ENCODE measurements at regions not wholly inside any gene's neighbourhood (a gene's known extent, or its start where the extent isn't known, plus 50 kb on each side); places are given as distances from the start of the nearest gene placed in this dataset.
A peak's percentile ranks its signal among the peaks of the same experiment; 100 is the strongest.

GRCh38 chr1:30405631-30406212 is 317.7 kb downstream of the MATN1 start:
- no peak for DNase-seq (ENCODE audit: low read depth)

DNA sequence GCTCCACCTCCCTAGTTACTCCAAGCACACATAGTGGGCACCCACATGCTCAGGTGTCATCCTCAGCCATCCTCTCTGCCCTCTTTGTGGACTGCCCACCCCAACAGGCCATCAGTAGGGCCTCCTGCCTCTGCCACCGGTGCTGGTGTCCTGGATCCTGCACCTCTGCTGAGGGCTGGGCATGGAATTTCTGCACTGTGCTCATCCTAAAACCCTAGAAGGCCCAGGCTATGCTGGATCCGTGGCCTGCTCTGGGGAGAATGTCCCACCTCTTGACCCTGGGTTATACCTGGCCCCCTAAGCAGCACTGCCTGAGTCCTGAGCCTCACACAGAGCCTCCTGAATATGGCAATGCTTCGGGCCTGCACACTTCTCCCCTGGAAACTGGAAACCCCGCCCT is 318.3 kb downstream of the MATN1 start:
- DNase-seq (ENCODE audit: low read depth) = no peak

GRCh38 chr1:30404341-30404740 is 319.0 kb downstream of the MATN1 start:
- DNase-seq (ENCODE audit: low read depth) = no peak

- DNase-seq (ENCODE audit: low read depth) = no peak
Measured at GRCh38 chr1:30403726-30404125, 319.7 kb downstream of the MATN1 start.

GRCh38 chr1:30403061-30403645 is 320.2 kb downstream of the MATN1 start:
- no peak for DNase-seq (ENCODE audit: low read depth)

DNA sequence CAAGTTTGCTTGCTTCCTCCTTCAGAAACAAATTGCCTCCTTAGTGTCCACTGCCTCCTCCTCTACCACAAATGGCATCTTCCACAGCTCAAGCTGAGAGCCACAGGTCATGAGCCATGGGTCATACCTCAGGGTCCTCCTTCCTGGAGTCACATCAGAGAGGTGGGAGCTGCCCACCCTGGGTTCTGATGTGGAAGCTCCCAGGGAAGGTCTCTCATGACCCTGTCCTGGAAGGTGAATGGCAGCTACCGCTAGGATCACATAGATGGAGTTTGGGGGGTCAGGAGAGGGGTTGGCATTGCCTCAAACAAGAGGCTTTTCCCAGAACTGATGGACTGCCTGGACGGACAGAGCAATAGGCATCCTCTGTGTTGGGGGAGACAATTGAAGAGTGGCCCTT is 321.4 kb downstream of the MATN1 start:
- DNase-seq (ENCODE audit: low read depth) = no peak

- no peak for DNase-seq (ENCODE audit: low read depth)
Measured at GRCh38 chr1:30400507-30400906, 322.9 kb downstream of the MATN1 start.

DNA sequence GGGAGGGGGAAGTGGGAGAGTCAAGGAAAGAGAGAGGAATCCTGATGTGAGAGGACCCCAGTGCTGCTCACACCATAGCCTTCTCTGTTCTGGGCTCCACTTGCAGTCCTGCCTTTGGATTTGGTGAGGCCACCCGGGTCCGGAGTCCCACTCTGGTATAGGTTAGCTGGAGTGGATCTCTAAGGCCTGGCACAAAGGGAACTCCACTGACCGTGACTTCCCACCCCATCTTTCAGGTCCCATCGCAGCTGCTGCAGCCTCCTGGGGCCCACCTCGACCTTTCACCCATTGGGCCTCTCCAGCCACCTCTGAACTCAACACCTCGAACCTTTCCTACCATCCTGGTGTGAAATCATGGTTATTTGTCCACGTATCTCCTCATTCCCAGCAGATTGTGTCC is 324.4 kb downstream of the MATN1 start:
- DNase-seq (ENCODE audit: low read depth) = no peak

DNA sequence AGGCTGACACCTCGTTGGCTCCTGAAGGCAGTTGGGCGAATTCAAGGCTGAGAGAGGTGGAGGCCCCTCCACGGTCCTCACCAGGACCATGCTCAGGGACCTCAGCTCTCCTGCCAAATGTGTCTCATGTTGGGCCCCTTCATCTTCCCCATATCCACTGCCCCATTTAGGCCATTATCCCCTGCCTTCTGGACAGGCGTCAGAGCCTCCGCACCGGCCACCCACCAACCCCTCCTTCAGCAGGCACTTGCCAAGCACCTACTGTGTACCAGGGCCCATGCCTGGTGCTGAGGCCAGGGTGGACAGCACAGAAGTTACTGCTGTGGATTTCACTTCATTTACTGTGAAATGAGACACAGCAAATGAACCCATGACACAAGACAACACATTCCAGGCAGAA is 325.8 kb downstream of the MATN1 start:
- no peak for DNase-seq (ENCODE audit: low read depth)

- no peak for DNase-seq (ENCODE audit: low read depth)
Measured at GRCh38 chr1:30395631-30396030, 327.8 kb downstream of the MATN1 start.

- no peak for DNase-seq (ENCODE audit: low read depth)
Measured at GRCh38 chr1:30388386-30388785, 335.0 kb downstream of the MATN1 start.

- no peak for DNase-seq (ENCODE audit: low read depth)
Measured at GRCh38 chr1:30386156-30386926, 337.0 kb downstream of the MATN1 start.

DNA sequence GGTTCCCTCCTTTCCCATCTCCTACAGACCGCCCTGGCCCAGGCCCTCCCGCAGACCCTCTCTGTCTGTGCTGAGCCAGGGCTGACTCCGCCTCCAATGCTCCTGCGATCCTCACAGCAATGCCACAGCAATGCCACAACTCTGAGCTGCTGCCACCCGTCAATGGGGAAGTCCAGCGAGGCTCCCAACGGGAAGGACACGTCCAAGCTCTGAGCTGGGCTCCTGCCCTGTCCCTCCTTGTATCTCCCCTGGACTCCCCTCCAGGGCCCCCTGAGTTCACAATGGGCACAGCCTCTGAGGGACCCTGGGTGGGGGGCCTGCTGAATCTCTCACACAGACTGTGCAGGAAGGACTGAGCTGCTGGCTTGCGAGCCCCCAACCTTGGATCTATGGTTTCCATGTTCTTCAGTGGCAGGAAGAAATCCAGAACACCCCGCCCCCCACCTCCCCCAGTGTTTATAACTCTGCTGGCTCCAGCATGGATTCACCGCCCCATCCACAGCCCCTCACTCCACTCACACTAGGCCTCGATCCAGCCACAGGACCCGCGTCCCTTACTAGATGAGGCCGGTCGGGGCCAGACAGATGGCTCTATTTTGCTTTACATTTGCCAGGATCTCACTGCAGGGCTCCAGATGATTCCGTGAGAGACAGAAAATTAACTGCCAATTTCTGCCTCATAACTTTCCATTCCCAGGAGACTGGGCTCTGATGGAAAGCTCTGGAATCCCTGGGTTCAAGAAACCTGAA is 338.0 kb downstream of the MATN1 start:
- DNase-seq (ENCODE audit: low read depth) = no peak

DNA sequence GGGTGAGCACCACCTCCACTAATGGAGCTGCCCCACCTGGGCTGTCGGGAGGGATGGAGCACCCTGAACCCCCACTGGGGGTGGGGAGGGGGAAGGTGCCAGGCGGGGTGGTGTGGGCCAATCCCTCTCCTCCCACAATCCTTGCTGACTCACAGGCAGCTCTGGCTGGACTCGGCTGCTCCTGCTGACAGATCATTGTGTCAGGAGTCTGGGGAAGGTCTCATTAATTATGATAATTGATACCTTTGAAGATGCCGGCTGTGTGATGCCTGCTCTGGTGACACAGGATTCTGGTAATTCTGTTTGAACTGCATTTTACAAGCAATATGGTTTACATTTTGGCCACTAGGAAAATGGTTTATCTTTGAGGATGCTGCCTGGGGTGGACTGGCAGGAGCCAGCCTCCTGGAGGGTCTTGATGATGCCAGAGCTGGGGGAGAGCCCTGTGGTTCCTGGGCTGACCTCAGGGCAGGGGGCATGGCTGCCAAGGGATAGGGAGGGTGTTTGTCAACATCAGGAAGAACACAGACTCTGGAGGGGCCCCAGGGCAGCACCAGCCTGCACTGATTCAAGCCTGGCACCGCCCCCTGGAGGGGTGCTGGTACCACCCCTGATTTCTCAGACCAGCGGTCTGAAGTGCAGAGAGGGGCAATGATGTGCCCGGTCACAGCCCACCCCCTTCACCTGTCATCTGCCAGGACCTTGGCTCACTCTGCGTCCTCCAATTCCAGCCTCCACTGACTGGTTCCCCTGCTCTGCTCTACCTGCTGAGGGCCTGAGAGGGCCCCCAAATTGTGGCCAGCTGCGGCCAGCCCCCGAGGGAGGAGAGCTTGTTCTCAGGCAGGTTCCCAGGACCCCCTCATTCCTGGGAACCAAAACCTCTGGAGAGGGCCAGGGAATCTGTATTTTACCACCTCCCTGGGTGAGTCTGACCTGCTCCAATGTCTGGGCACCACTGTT is 338.8 kb downstream of the MATN1 start:
- DNase-seq (ENCODE audit: low read depth) = no peak

DNA sequence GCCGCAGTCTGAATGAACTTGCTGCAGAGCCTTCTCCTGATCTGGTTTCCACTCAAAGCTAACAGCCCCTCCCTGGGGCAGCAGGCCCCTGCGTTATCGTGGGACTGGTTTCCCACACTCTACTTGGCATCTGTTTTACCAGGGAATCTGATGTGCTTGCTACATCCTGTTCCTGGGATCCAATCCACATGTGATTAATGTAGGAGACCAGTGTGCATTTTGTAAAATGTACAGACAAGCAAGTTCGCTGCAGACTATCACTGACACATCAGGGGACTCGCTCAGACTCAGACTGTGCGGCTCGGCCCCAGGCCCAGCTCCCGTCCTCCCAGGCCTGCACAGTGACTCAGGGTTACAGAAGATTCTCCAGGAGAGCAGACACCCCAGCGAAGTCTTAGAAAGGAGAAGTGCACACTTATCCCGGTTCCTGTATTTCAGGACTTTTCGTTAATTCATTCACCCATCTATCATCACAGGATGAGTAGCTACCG is 340.1 kb downstream of the MATN1 start:
- DNase-seq (ENCODE audit: low read depth) = no peak

GRCh38 chr1:30382496-30382895 is 340.9 kb downstream of the MATN1 start:
- DNase-seq (ENCODE audit: low read depth) = no peak

DNA sequence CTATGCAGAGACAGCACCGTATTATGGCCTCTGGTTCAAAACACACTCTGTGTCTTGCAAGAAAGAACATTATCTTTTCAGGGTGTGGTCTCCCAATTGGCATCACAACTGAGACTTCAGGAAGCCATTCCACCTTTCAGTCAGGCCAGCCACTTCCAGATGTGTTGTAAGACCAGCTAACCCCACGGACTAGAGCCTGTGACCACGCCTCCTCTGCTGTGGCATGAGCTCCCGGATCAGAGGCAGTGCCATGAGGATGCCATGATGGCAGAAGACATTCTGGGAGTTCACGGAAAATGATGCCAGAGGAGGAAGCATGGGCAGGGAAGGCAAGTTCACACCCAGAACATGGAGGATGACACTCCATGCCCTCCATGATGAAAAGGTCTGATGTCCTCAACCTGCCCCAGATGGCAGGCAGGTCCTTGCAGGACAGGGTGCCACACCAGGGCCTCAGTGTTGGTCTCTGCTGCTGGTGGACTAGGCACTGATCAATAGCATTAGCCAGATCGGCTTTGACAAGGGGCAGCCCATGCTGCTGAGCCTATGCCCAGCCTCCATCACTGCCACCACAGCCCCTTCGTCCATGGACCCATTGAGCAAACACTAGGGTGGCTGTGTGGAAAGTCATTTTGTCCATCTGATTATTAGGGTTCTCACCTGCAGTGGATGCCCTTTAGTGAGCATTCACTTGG is 341.6 kb downstream of the MATN1 start:
- no peak for DNase-seq (ENCODE audit: low read depth)

GRCh38 chr1:30381266-30381665 is 342.1 kb downstream of the MATN1 start:
- no peak for DNase-seq (ENCODE audit: low read depth)

DNA sequence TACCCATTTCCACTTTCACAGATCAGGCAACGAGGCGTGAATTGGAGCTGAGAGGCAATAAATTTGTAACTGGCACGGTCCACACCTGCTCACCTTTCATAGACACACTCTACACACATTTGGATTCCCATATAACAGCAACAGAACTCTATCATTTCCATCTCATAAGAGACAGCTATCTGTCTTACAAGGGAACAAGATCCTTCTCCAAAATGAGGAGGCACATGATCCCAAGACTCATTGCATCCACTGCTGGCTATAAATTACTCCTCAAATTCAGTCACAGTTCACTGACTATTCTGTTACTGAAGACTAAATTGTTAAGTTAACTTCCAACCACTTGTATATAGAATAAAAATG is 342.8 kb downstream of the MATN1 start:
- DNase-seq (ENCODE audit: low read depth) = no peak

GRCh38 chr1:30379684-30380624 is 343.4 kb downstream of the MATN1 start:
- DNase-seq (ENCODE audit: low read depth) = peak; percentile 56
